ENCODE measurements at regions not wholly inside any gene's neighbourhood (a gene's known extent, or its start where the extent isn't known, plus 50 kb on each side); places are given as distances from the start of the nearest gene placed in this dataset.

- Histone ChIP-seq H3K4me2 (ENCODE audit: control insufficient read depth, extremely low read depth, insufficient read depth, low read depth, low read length) (no peak overlapping the region), H3K9ac (ENCODE audit: control insufficient read depth, extremely low read depth, insufficient read depth, low read length) (no peak overlapping the region), H4K20me1 (ENCODE audit: control insufficient read depth, extremely low read depth, insufficient read depth, low read length) (no peaks in the 10 kb centered on the region), H3K4me1 (ENCODE audit: control insufficient read depth, extremely low read depth, insufficient read depth, low read length) (no peaks in the 10 kb centered on the region), H3K9me1 (ENCODE audit: control insufficient read depth, extremely low read depth, insufficient read depth, low read length) (no peaks in the 10 kb centered on the region), H3K79me2 (ENCODE audit: control insufficient read depth, insufficient read depth, low read length) (no peaks in the 10 kb centered on the region), H3K9me3 (ENCODE audit: control insufficient read depth, low read depth, low read length) (no peaks in the 10 kb centered on the region), H3K4me3 (ENCODE audit: control insufficient read depth in 2 of 3, extremely low read depth in 1 of 3, insufficient read depth in 2 of 3, low read depth in 1 of 3, low read length in 3 of 3) (no peak overlapping the region), H3K27ac (ENCODE audit: control insufficient read depth, insufficient read depth, low read length) (no peak overlapping the region), H3K36me3 (ENCODE audit: control insufficient read depth in 2 of 2, extremely low read depth in 1 of 2, insufficient read depth in 2 of 2, low read length in 2 of 2) (no peaks in the 10 kb centered on the region), H2AFZ (ENCODE audit: control insufficient read depth, low read length) (no peak overlapping the region), H3K27me3 (ENCODE audit: control insufficient read depth, extremely low read depth, insufficient read depth, low read length) (no peaks in the 10 kb centered on the region)
- no peak for DNase-seq (ENCODE audit: low read depth, low spot score)
- FAIRE-seq = no peak
- dilution Hi-C loops (cut with MboI; ENCODE audit: extremely low pct_ligation_motif_present, low sequenced_read_pairs) = no loop called here
- TF ChIP-seq CTCF (optimal IDR thresholded peaks at IDR 0.05 in 1 of 3, IDR thresholded peaks at IDR 0.05 in 1 of 3, conservative IDR thresholded peaks at IDR 0.05 in 1 of 3; ENCODE audit: extremely low read depth in 1 of 3, insufficient read depth in 2 of 3, low read length in 3 of 3) (no peak), EZH2 (IDR thresholded peaks at IDR 0.05; ENCODE audit: low read length) (no peak)
Observed at GRCh38 chr10:55348534-55348933, 547.5 kb upstream of the PCDH15 start.

- Histone ChIP-seq H4K20me1 (ENCODE audit: control insufficient read depth, extremely low read depth, insufficient read depth, low read length) (no peaks in the 10 kb centered on the region), H3K9me3 (ENCODE audit: control insufficient read depth, low read depth, low read length) (no peaks in the 10 kb centered on the region), H3K9me1 (ENCODE audit: control insufficient read depth, extremely low read depth, insufficient read depth, low read length) (no peaks in the 10 kb centered on the region), H3K9ac (ENCODE audit: control insufficient read depth, extremely low read depth, insufficient read depth, low read length) (no peak overlapping the region), H3K4me1 (ENCODE audit: control insufficient read depth, extremely low read depth, insufficient read depth, low read length) (no peaks in the 10 kb centered on the region), H3K27ac (ENCODE audit: control insufficient read depth, insufficient read depth, low read length) (no peak overlapping the region), H3K4me2 (ENCODE audit: control insufficient read depth, extremely low read depth, insufficient read depth, low read depth, low read length) (no peak overlapping the region), H3K36me3 (ENCODE audit: control insufficient read depth in 2 of 2, extremely low read depth in 1 of 2, insufficient read depth in 2 of 2, low read length in 2 of 2) (no peaks in the 10 kb centered on the region), H2AFZ (ENCODE audit: control insufficient read depth, low read length) (no peak overlapping the region), H3K27me3 (ENCODE audit: control insufficient read depth, extremely low read depth, insufficient read depth, low read length) (no peaks in the 10 kb centered on the region), H3K79me2 (ENCODE audit: control insufficient read depth, insufficient read depth, low read length) (no peaks in the 10 kb centered on the region), H3K4me3 (ENCODE audit: control insufficient read depth in 2 of 3, extremely low read depth in 1 of 3, insufficient read depth in 2 of 3, low read depth in 1 of 3, low read length in 3 of 3) (no peak overlapping the region)
- FAIRE-seq = no peak
- dilution Hi-C loops (cut with MboI; ENCODE audit: extremely low pct_ligation_motif_present, low sequenced_read_pairs) = no loop called here
- no peak for TF ChIP-seq EZH2 (IDR thresholded peaks at IDR 0.05; ENCODE audit: low read length)
- no peak for TF ChIP-seq CTCF (optimal IDR thresholded peaks at IDR 0.05 in 1 of 3, IDR thresholded peaks at IDR 0.05 in 1 of 3, conservative IDR thresholded peaks at IDR 0.05 in 1 of 3; ENCODE audit: extremely low read depth in 1 of 3, insufficient read depth in 2 of 3, low read length in 3 of 3)
- no peak for DNase-seq (ENCODE audit: low read depth, low spot score)
Observed at GRCh38 chr10:55330486-55330885, 529.5 kb upstream of the PCDH15 start.
